ENCODE measurements at regions not wholly inside any gene's neighbourhood (a gene's known extent, or its start where the extent isn't known, plus 50 kb on each side); places are given as distances from the start of the nearest gene placed in this dataset.
"Not testable (repeated sequence)": the region's sequence is repeated elsewhere in the genome, so short reads cannot be mapped to it uniquely, and the experiment has no call there.

DNA sequence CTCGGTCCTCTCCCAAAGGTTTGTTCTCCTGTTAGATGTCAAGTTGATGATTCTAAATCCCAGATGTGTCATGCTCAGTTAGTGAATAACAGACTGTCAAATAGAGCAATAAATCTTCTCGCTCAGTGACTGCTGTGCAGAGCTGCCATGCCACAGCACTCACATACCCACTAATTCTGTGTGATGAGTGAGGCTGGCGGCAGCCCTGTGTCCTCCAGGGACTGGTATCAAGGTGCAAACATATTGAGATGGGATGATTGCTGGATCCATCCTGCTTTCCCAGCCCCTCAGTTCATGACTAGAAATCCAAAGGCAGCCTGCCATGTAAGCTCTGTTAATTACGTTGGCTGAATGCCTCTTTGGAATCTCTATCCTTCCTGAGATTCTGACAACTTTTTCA is 103.9 kb downstream of the OLIG3 start:
- TF ChIP-seq, protein P1, sequence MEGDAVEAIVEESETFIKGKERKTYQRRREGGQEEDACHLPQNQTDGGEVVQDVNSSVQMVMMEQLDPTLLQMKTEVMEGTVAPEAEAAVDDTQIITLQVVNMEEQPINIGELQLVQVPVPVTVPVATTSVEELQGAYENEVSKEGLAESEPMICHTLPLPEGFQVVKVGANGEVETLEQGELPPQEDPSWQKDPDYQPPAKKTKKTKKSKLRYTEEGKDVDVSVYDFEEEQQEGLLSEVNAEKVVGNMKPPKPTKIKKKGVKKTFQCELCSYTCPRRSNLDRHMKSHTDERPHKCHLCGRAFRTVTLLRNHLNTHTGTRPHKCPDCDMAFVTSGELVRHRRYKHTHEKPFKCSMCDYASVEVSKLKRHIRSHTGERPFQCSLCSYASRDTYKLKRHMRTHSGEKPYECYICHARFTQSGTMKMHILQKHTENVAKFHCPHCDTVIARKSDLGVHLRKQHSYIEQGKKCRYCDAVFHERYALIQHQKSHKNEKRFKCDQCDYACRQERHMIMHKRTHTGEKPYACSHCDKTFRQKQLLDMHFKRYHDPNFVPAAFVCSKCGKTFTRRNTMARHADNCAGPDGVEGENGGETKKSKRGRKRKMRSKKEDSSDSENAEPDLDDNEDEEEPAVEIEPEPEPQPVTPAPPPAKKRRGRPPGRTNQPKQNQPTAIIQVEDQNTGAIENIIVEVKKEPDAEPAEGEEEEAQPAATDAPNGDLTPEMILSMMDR (IDR thresholded peaks at IDR 0.05; ENCODE audit: low read depth, low read length, missing control alignments), result no peak
- no peak for DNase-seq (ENCODE audit: low read depth)
- in situ Hi-C loops (cut with HindIII; ENCODE audit: low sequenced_read_pairs), result no loop called here
- H3K4me3 ChIP-seq (ENCODE audit: low read depth, low read length), result no peak overlapping the region

DNA sequence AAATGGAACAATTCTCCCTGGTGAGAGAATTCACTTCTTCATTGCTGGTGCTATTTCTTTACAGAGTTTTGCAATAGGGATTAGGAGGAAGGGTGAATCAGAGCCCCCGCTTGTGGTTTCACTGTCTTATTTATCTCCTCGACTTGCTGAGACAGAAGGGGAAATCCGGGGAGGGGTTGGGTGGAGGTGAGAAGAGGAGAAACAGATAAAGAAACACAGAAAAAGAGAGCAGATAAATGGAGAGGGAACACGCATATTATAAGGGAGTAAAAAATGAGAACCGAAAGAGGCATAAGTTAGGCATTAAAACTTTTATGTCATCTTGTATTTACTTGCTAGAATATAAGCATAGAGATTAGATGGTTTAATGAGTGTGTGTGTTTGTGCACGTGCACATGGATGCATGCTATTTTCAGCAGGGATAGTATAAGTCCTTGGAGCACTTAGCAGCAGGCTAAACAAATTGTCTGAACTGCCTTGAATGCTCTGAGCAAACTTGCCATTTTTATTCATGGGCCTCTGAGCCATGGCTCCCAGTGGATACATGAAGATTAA is 105.0 kb downstream of the OLIG3 start:
- H3K4me3 ChIP-seq (ENCODE audit: low read depth, low read length), result no peak overlapping the region
- TF ChIP-seq, protein P1 (IDR thresholded peaks at IDR 0.05; ENCODE audit: low read depth, low read length, missing control alignments), result no peak
- no peak for DNase-seq (ENCODE audit: low read depth)
- in situ Hi-C loops (cut with HindIII; ENCODE audit: low sequenced_read_pairs), result no loop called here

DNA sequence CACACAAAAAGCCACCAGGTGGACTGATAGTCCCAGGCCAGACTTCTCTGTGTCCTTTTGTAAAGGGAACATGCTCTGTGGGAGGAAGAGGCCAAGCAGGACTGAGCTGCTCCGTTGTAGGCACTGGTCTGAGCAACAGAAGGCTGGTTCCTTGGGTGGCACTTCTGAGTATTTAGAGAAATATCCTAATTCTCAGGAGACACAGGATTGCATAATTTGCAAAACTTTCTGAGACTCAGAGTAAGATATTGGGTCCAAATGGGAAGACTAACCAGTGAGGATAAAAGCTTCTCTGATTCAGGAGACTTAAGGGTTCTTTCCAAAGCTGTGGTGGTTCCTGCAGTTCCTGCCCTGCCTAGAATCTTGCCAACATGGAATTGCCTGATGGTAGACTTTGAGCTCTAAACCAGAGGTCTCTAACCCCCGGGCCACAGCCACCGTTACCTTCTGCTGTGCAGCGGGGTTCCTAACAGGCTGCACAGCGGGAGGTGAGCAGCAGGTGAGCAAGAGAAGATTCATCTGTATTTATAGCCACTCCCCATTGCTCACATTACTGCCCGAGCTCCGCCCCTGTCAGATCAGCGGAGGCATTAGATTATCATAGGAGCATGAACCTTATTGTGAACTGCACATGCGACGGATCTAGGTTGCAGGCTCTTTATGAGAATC is 107.0 kb downstream of the OLIG3 start:
- in situ Hi-C loops (cut with HindIII; ENCODE audit: low sequenced_read_pairs), result no loop called here
- no peak for DNase-seq (ENCODE audit: low read depth)
- TF ChIP-seq, protein P1 (IDR thresholded peaks at IDR 0.05; ENCODE audit: low read depth, low read length, missing control alignments), result no peak

DNA sequence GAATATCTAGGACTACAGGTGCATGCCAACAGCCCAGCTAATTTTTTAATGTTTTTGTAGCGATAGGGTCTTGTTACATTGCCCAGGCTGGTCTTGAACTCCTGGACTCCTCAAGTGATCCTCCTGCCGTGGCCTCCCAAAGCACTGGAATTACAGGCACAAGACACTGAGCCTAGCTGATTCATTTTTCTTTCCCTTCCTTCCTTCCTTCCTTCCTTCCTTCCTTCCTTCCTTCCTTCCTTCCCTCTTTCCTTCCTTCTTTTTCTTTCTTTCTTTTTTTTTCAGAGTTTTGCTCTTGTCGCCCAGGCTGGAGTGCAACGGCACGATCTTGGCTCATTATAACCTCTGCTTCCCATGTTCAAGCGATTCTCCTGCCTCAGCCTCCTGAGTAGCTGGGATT is 110.9 kb downstream of the OLIG3 start:
- in situ Hi-C loops (cut with HindIII; ENCODE audit: low sequenced_read_pairs); H3K4me3 ChIP-seq (ENCODE audit: low read depth, low read length); DNase-seq (ENCODE audit: low read depth): not testable (repeated sequence)

More for the DNA sequence above, 107.0 kb downstream of the OLIG3 start:
- no peak overlapping the region for H3K4me3 ChIP-seq (ENCODE audit: low read depth, low read length)

DNA sequence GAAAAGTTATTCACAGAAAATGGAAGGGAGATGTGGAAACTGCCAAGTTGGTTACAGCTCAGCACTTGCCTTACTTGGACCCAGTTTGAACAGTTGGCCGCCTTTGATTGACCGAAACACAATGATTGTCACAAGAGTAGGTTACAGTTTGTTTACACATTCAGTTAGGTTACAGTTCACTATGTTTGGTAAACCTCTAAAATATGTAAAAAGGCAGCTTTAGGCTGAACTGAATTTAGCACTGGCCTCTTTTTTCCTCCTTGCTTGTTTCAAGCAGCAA is 116.2 kb downstream of the OLIG3 start:
- H3K4me3 ChIP-seq (ENCODE audit: low read depth, low read length), result no peak overlapping the region
- TF ChIP-seq, protein P1 (IDR thresholded peaks at IDR 0.05; ENCODE audit: low read depth, low read length, missing control alignments), result no peak
- no peak for DNase-seq (ENCODE audit: low read depth)
- in situ Hi-C loops (cut with HindIII; ENCODE audit: low sequenced_read_pairs), result no loop called here

DNA sequence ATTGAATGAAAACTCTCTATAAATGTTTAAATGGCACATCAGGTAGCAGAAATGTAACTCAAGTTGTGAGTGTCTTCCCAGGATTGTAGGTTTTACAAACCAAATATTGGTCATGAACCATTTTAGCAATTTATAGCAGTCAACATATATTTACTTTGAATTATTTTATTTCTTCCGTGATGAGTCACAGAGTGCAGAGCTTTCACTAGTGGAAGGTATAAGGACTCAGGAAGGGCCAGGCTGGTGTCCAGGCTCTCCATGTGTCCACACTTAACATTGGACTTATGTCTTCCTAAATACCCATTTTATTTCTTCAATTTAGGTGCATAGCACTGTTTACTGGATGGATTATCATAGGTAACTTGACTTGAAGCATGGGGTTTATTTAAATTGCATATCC is 120.9 kb downstream of the OLIG3 start:
- H3K4me3 ChIP-seq (ENCODE audit: low read depth, low read length), result no peak overlapping the region
- in situ Hi-C loops (cut with HindIII; ENCODE audit: low sequenced_read_pairs), result no loop called here
- TF ChIP-seq, protein P1 (IDR thresholded peaks at IDR 0.05; ENCODE audit: low read depth, low read length, missing control alignments), result no peak
- no peak for DNase-seq (ENCODE audit: low read depth)

DNA sequence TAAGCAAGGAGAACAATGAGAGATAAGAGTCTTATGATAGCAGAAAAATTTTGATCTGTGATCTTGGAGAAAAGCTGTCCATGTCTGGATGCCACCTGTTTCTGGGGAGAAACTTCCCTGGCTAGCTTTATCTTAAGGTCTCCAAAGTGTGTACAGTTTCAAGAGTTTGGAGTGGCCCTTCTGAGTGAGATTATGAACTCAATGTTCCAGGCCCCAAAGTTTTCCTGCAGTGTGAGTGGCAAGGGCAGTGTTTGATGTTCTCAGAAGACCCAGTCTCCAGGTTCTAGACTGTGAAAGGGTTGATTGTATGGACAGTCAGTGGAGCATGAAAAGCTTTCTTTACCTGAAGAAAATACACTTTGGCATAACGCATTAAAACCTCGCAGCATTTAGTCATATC is 121.7 kb downstream of the OLIG3 start:
- no peak for DNase-seq (ENCODE audit: low read depth)
- H3K4me3 ChIP-seq (ENCODE audit: low read depth, low read length), result no peak overlapping the region
- in situ Hi-C loops (cut with HindIII; ENCODE audit: low sequenced_read_pairs), result no loop called here
- TF ChIP-seq, protein P1 (IDR thresholded peaks at IDR 0.05; ENCODE audit: low read depth, low read length, missing control alignments), result no peak
